HG02885 (cell line): ENCODE measurements at regions not wholly inside any gene's neighbourhood (a gene's known extent, or its start where the extent isn't known, plus 50 kb on each side); places are given as distances from the start of the nearest gene placed in this dataset.

Experiments used
- ATAC-seq: cut with Tn5 transposase; IDR thresholded peaks from one replicate; pipeline ENCODE4 v1.9.1; 2021; ENCODE audit warnings: mild to moderate bottlenecking; ENCODE audit not compliant: unreplicated experiment, poor library complexity

DNA sequence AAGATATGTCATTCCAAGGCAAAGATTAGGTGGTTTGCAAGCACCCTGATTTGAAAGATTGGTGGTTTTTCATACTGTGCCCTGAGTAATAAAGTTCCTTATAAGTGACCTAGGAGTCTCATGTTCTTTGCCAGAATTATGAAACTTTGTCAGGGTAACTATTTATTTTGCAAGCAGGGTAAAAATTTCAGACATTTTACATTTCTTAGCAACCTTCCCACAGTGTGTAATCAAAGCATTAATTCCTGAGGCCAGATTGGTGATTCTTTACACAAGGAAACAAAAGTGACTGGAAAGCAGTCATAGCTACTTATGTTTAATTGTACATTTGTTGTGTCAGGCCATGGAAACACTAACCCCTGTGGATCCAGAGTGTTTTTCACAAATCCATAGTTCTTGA lies 998.0 kb upstream of the B3GALT2 start:
- ATAC-seq, result no peak

GRCh38 chr1:194181845-194182244 lies 995.4 kb upstream of the B3GALT2 start:
- no peak for ATAC-seq

GRCh38 chr1:194176212-194176611 lies 989.8 kb upstream of the B3GALT2 start:
- no peak for ATAC-seq

- no peak for ATAC-seq
Measured at GRCh38 chr1:194175251-194175650, 988.8 kb upstream of the B3GALT2 start.

GRCh38 chr1:194174528-194174927 lies 988.1 kb upstream of the B3GALT2 start:
- no peak for ATAC-seq

GRCh38 chr1:194171596-194171995 lies 985.2 kb upstream of the B3GALT2 start:
- ATAC-seq, result no peak

DNA sequence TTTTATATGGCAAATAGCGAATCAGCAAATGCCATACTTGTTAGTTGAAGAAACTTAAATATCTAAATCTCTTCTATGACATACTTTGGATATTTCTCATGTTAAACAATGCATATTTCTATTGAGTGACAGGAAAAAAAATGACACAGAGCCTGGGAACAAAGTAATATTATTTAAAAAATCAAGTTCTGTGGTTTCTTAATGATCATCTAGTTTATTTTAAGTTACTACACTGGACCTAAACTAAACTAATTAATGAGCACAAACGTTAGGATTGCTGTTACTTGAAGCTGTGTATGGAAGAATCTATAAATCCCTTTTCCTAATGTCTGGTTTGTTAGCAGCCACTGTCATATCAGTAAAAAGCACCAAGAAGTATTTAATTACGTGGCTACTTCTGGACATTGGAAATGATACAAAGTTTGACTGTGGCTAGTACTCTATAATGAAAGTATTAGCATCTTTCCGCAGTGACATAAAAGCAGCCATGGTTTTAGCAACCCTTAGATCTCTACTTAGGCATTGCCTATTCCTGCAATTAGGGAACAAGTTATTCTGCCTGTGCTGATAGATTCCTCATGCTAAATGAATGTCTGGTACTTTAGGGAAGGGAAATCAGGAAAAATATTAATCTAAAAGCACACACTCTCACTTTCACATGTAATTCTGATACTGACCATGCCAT lies 981.7 kb upstream of the B3GALT2 start:
- ATAC-seq, result no peak

- no peak for ATAC-seq
Measured at GRCh38 chr1:194164755-194165154, 978.3 kb upstream of the B3GALT2 start.

GRCh38 chr1:194161591-194161990 lies 975.2 kb upstream of the B3GALT2 start:
- ATAC-seq, result no peak

DNA sequence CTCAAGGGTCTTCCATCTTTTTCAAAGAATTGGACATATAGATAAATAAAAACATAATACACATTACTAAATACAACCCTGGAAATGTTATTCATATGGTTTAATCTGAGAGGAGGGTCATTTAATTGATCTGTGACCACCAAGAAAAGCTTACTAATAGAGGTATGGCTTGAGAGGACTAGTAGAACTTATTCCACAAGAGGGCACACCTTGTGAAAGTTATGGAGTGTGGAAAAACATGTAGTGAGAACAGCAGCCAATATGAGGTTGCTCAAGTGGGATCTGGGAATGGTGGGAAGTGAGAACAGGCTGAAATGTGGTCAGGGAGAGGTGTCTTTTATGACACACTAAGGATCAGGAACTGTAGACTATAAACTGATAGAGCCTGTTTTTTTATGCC lies 973.5 kb upstream of the B3GALT2 start:
- no peak for ATAC-seq

GRCh38 chr1:194155962-194156361 lies 969.5 kb upstream of the B3GALT2 start:
- no peak for ATAC-seq

GRCh38 chr1:194151056-194151455 lies 964.6 kb upstream of the B3GALT2 start:
- ATAC-seq, result no peak

- no peak for ATAC-seq
Measured at GRCh38 chr1:194150242-194150641, 963.8 kb upstream of the B3GALT2 start.

DNA sequence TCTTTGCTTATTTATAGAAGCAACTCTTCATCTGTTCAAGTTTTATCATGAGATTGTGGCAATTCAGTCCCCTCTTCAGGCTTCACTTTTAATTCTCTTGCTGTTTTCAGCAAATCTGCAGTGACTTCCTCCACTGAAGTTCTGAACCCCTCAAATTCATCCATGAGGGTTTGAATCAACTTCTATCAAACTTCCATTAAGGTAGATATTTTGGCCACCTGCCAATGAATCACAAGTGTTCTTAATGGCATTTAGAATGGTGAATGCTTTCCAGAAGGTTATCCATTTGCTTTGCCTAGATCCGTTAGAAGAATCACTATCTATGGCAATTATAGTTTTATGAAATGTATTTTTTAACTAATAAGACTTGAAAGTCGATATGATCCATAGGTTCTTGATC lies 946.7 kb upstream of the B3GALT2 start:
- no peak for ATAC-seq

- no peak for ATAC-seq
Measured at GRCh38 chr1:194118086-194118485, 931.7 kb upstream of the B3GALT2 start.

DNA sequence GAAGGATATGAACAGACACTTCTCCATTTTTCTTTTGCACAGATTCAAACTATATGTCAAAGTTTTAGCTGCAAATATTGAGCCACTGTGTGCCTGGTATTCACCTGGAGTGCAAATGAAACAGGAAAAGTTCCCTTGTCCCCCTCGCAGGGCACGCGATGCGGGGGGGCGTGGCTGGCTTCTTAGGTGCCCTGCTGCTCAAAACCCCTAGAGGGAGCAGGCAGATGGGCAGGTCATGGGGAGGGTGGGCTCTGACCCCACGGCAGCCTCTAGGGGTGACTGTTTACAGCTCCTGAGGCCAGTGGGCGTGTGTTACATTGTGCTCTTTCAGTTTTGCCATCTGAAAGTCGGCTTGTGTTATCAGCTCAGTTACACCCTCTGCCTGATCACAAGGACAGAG lies 931.2 kb upstream of the B3GALT2 start:
- no peak for ATAC-seq

GRCh38 chr1:194114288-194114687 lies 927.9 kb upstream of the B3GALT2 start:
- ATAC-seq, result no peak

DNA sequence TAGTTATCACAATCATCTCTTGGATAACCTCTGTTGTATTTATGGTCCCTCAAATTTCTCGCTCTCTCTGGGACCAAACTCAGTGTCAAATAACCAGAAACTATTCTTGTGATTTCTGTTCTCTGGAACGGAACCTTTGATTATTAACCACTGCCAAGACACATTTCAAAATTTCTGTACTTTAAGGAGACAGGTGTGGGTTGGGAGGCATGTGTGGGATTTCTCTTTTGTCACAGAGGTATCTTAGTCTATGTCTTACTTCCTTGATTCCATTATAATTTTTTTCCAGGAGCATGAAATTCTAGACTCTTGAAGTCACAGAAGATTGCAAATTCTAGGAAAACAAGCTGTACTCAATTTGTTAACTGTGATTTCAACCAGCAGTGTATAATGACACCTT lies 919.0 kb upstream of the B3GALT2 start:
- ATAC-seq, result no peak

DNA sequence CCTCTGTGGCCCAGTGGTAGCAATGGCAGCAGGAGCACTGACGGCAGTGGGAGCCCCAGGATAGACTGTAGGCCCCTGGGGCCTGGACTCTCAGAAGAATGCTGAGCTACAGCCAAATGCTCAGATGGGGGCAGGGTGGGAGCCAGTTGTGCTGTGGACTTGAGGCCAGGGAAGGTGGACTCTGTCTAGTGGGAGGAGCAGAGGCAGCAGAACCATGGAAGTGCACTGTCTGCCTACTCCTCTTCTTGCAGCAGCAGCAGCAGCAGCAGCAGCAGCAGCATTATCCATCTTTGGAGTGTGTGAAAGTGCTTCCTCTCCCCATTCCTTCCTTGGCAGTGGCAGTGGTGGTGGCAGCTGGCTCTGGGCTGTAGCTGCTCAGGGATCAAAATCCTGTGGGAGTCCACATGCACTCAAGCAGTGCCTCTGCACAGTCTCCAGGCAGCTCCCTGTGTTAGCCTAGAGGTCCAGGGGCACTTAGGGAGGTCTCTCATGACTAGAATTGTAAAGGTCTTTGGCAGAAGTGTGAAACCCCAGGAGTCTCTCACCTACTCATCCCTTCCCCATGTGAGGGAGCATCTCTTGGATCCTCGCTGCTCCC lies 917.9 kb upstream of the B3GALT2 start:
- no peak for ATAC-seq

- no peak for ATAC-seq
Measured at GRCh38 chr1:194103516-194104246, 917.3 kb upstream of the B3GALT2 start.

DNA sequence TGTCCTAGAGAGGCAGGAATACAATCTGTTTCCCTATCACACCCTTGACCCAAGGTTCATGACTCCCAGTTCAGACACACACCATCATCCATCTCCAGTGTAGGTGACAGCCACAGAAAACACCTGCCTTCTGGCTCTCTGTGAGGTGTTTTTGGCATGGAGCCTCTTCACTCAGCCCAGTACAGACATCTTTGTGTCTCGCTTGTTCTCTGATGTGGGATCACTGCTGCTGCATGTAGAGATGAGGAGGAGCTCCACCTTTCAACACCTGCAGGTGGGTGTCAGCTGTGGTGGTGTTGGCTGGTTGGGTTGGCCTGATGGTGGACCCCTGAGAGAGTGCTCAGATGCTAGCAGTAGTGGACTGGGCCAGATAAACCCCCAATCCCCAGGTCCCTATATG lies 916.7 kb upstream of the B3GALT2 start:
- no peak for ATAC-seq

GRCh38 chr1:194102607-194103006 lies 916.2 kb upstream of the B3GALT2 start:
- no peak for ATAC-seq
